ENCODE measurements at regions not wholly inside any gene's neighbourhood (a gene's known extent, or its start where the extent isn't known, plus 50 kb on each side); places are given as distances from the start of the nearest gene placed in this dataset.

GRCh38 chr13:82905071-82905470 is 977.2 kb downstream of the SLITRK1 start:
- Histone ChIP-seq H3K27ac (no peak overlapping the region), H3K4me1 (peaks cover 0 to 7% (median 0%) of the 10 kb centered on the region in 3 donors), H3K9me3 (no peaks in the 10 kb centered on the region), H3K27me3 (no peaks in the 10 kb centered on the region), H3K36me3 (no peaks in the 10 kb centered on the region), H3K4me3 (no peak overlapping the region)
- TF ChIP-seq EP300 (IDR thresholded peaks at IDR 0.05) = no peak
- no peak for TF ChIP-seq CTCF (IDR thresholded peaks at IDR 0.05)
- TF ChIP-seq POLR2A (IDR thresholded peaks at IDR 0.05) = no peak
- TF ChIP-seq POLR2AphosphoS5 (IDR thresholded peaks at IDR 0.05) = no peak
- 29 to 61% methylated on average over 1 to 2 of the region's 2 CpGs for WGBS, 2 donors (ENCODE audit: low coverage in 1 of 2)
- ATAC-seq = no peak

GRCh38 chr13:82900453-82900852 is 981.8 kb downstream of the SLITRK1 start:
- no peak overlapping the region for H3K4me3 ChIP-seq
- H3K27me3 ChIP-seq = no peaks in the 10 kb centered on the region
- no peak overlapping the region for H3K27ac ChIP-seq
- no peaks in the 10 kb centered on the region for H3K36me3 ChIP-seq
- no peaks in the 10 kb centered on the region for H3K4me1 ChIP-seq
- no peak for ATAC-seq
- H3K9me3 ChIP-seq = no peaks in the 10 kb centered on the region
- no peak for TF ChIP-seq POLR2AphosphoS5 (IDR thresholded peaks at IDR 0.05)
- TF ChIP-seq POLR2A (IDR thresholded peaks at IDR 0.05) = no peak
- TF ChIP-seq CTCF (IDR thresholded peaks at IDR 0.05) = no peak
- no peak for TF ChIP-seq EP300 (IDR thresholded peaks at IDR 0.05)

- Histone ChIP-seq H3K27ac (no peak overlapping the region), H3K36me3 (no peaks in the 10 kb centered on the region), H3K9me3 (no peaks in the 10 kb centered on the region), H3K4me3 (no peak overlapping the region), H3K4me1 (no peaks in the 10 kb centered on the region), H3K27me3 (no peaks in the 10 kb centered on the region)
- 90 to 100% methylated on average over 2 to 3 of the region's 3 CpGs for WGBS, 2 donors (ENCODE audit: low coverage in 1 of 2)
- TF ChIP-seq POLR2AphosphoS5 (IDR thresholded peaks at IDR 0.05) = no peak
- TF ChIP-seq EP300 (IDR thresholded peaks at IDR 0.05) = no peak
- no peak for TF ChIP-seq POLR2A (IDR thresholded peaks at IDR 0.05)
- TF ChIP-seq CTCF (IDR thresholded peaks at IDR 0.05) = no peak
- ATAC-seq = no peak
Measured at GRCh38 chr13:82898586-82898985, 983.7 kb downstream of the SLITRK1 start.

- Histone ChIP-seq H3K27ac (no peak overlapping the region), H3K4me1 (no peaks in the 10 kb centered on the region), H3K36me3 (no peaks in the 10 kb centered on the region), H3K4me3 (no peak overlapping the region), H3K27me3 (no peaks in the 10 kb centered on the region), H3K9me3 (no peaks in the 10 kb centered on the region)
- no peak for TF ChIP-seq POLR2AphosphoS5 (IDR thresholded peaks at IDR 0.05)
- 0 to 76% methylated on average over 1 of the region's 1 CpG for WGBS, 2 donors (ENCODE audit: low coverage in 1 of 2)
- no peak for ATAC-seq
Measured at GRCh38 chr13:82879921-82880320, 1002.4 kb downstream of the SLITRK1 start.

GRCh38 chr13:82878536-82878935 is 1003.7 kb downstream of the SLITRK1 start:
- no peak overlapping the region for H3K4me3 ChIP-seq
- no peak for ATAC-seq
- H3K36me3 ChIP-seq = no peaks in the 10 kb centered on the region
- H3K4me1 ChIP-seq = no peaks in the 10 kb centered on the region
- H3K9me3 ChIP-seq = no peaks in the 10 kb centered on the region
- H3K27ac ChIP-seq = no peak overlapping the region
- no peaks in the 10 kb centered on the region for H3K27me3 ChIP-seq
- TF ChIP-seq POLR2A (IDR thresholded peaks at IDR 0.05) (no peak), CTCF (IDR thresholded peaks at IDR 0.05) (no peak), POLR2AphosphoS5 (IDR thresholded peaks at IDR 0.05) (no peak), EP300 (IDR thresholded peaks at IDR 0.05) (no peak)

- Histone ChIP-seq H3K9me3 (no peaks in the 10 kb centered on the region), H3K27ac (no peak overlapping the region), H3K4me1 (no peaks in the 10 kb centered on the region), H3K27me3 (no peaks in the 10 kb centered on the region), H3K36me3 (no peaks in the 10 kb centered on the region), H3K4me3 (no peak overlapping the region)
- no peak for ATAC-seq
- 40 to 73% methylated on average over 2 of the region's 2 CpGs for WGBS, 2 donors (ENCODE audit: low coverage in 1 of 2)
- TF ChIP-seq POLR2A (IDR thresholded peaks at IDR 0.05) (no peak), CTCF (IDR thresholded peaks at IDR 0.05) (no peak)
Measured at GRCh38 chr13:82867284-82867683, 1015.0 kb downstream of the SLITRK1 start.

All from gastroesophageal sphincter (tissue), 4 donors.